ENCODE measurements at regions not wholly inside any gene's neighbourhood (a gene's known extent, or its start where the extent isn't known, plus 50 kb on each side); places are given as distances from the start of the nearest gene placed in this dataset.

DNA sequence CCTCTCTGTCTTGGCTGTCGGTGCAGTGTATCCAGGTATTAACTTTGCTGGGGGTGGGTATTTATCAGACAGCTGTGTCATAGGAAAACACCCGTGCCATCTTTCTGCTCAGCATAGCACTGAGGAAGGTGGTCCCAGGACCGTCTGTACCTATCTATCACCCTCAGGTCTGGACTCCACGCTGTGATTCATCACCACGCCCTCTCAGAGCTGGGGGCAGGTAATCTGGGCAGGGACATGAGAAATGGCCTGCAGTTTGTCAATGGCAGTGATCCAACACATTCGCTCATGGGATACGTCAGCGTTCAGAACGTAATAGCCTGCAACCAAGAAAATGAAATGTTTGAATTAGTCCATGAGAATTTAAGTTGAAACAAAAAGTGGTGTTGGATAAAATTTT is 151.6 kb upstream of the MAP1B start:
- DNase-seq = no peak

DNA sequence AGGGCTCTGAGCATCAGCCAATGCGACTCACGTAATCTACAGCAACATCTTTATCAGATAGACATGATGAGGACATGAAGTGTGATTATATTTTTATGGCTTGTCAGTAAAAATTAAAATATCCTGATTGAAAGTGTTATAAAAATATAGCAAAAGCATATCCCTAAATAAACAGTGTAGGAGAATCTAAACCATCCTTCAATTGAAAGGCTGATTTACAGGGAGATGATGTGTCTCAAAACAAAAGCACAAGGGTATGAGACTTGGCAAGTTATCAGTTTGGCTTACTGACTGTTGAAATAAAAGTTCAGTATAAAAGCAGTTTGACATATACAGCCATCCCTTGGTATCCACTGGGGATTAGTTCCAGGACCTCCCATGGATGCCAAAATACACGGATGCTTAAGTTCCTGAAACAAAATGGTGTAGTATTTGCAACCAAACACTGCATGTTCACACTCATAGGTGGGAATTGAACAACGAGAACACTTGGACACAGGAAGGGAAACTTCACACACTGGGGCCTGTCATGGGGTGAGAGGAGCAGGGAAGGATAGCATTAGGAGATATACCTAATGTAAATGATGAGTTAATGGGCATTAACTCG is 149.9 kb upstream of the MAP1B start:
- DNase-seq = no peak

DNA sequence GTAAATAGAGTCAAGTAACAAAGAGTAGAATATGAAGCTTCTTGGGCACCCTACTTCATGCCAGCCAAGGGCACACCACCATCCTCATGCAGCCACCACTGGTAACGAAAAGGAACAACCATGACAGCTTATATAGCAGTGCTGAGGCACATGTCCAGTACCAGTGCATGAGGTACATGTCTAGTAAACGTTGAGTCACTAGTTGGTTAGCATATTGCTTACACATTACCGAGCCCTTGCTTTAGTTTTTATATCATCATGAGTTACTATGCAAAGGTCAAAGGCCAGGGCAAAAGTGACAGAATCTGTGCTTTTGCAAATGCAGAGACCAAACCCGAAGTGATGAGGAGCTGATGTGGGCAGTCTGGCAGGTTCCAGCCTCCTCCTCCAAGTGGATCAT is 147.1 kb upstream of the MAP1B start:
- no peak for DNase-seq

DNA sequence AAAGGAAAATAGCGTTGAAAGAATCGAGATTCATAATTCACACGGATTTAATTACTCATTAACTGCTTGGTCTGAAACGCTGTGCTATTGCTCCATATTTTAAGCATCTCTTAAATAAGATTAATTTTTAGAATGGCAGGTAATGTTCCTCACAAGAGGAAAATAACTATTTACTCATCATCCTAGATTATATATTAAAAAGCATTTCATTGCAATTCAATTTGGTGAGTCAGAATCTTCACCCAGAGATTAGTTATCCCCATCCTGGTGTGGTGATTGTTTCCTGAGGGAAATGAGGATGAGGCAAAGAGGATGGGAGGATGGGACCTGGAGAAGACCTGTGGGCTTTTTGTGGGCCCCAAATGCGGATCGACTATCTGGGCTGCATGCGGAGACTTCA is 145.5 kb upstream of the MAP1B start:
- no peak for DNase-seq

DNA sequence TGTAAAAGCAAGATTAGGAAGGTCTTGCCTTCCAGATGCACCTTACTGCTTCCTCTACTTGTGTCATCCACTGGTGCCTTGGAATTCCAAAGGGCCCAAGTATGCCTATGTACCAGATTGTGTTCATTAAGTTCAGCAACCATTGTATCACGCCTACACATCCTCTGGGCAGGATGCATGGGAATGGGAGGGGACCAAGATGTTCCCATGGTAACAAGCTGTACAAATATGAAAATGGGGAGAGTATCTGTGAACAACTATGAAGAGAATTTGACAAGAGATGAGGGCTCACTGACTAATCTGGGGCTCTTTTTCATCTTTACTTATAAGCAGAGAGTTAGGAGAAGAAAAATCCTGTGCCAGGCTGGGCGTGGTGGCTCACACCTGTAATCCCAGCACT is 137.8 kb upstream of the MAP1B start:
- no peak for DNase-seq

DNA sequence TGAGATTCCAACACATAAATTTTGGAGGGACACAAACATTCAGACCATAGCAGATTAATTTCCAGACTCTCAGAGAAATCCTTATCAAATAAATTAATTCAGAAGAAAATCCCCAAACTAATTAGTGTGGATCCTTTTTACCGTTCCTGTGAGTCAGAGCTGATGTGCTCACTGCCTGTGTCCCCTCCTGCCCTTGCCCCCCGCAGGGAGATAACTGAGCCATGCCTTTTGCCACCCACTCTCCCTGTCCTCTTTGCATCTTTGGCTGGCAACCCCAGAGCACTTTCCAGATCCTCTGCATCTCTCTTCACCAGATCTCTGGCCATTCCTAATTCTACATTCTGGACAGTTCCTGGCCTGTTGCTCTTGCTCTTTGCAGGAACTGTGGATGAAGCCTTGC is 135.4 kb upstream of the MAP1B start:
- no peak for DNase-seq

DNA sequence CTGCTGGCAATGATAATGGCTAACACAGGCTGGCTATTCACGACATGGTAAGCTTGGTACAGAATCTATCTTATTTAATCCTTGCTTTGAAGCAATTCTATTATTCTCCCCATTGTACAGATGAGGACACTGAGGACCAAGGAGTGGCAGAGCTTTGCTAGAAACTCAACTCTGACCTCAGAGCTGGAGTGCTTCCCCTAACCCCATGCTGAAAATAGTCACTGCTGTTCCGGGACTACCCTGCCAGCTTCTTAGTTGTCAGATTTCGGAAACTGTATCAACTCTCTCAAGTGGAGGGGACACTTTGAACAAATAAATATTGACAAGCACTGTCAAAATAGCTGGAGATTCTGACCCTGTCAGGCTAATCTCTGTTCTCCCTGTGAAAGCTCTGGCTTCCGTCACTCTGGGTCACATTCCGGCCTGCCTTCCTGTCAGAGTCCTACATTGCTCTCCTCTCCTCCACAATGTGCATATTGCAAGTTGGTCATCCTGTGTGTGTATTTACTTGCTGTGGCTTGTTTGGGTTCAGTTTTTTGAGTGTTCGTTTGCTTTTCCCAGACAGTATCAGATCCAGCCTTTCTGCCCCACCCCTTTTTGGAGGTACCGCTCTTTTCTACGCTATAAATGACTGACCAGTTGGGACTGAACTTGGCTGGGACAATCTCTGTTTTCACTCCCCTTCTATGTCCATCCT is 134.3 kb upstream of the MAP1B start:
- no peak for DNase-seq

DNA sequence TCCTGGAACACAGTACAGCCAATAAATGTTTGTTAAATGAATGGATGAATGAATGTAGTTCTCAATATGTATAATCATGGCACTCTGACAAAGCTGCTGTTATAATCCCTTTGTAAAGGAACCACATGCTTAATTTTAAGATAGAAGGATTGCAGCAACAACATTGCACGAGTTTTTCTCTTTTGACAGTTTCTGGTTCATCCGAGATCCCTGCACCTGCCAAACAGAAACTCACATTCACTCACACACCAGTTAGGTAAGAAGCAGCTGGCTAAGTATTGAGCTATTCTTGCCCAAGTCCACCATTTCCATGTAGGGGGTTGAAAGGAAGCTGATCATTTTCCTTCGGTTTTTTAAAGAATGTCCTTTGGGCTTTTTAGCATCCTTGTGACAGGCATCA is 133.7 kb upstream of the MAP1B start:
- no peak for DNase-seq

DNA sequence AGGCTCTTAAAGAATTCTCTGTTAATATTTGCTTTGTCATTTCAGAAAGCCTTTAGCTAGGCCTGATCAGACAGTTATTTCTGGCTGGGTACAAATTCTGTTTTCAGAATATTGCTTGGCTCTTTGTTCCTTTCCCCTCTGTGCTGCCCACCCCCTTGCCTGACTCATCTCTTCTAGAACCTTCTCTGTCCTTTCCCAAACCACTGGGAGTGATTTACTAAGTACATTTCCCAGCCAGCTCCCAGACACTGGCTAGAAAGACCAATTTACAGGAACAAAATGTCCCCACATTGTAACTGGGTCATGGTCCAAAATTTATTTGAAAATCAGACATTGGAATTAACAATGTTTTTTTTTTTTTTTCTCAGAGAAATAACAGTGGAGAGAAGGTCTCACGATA is 133.1 kb upstream of the MAP1B start:
- no peak for DNase-seq

DNA sequence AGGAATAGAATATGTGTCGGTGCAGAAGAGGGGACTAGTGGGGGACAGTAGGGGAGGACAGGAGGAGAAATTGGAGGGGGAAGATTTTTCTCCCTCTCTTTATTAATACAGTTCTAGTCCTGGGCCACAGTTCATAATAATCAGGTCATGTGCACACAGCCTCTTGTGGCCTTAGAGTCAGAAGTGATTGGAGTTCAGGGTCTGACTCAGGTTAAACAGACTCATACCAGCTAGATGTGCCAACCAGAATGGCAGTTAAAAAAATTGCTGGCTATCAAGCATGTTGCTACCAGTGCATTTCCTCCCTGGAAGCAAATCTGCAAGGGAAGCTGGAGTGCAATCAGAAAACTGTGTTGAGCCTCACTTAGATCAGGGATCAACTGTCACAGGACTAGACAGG is 132.7 kb upstream of the MAP1B start:
- no peak for DNase-seq

DNA sequence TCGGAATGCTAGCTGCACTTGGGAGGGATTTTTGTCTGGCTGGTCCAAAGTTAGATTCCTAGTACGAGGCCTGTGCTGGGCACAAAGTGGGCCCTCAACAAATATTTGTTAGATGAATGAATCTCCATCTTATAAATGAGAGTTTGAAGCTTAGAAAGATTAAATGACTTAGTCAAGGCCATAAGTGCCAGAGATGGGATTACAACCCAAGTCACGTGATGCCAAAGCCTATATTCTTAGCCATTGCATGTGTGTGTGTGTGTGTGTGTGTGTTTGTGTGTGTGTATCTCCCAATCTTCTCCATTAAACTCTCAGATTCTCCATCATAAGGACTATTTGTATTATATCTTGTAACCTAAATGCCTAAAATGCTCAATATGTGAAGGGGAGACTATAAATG is 130.8 kb upstream of the MAP1B start:
- no peak for DNase-seq

DNA sequence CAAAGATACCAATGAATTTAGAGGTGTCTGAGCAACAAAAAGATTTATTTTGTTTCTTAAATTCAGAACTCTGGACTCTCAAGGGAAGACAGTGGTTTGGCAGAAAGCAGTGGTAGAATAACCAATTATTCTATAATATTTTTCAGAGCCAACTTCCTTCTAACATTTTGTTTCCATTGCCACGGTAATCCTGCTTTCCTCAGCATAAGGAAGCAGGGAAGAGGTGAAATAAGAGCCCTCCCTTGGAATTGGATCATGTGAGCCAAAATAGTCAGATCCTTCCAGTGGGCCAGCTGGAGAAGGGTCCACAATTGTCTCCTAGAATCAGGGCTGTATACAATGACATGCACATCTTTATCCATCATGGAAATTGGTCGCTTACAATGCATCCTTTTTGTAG is 130.0 kb upstream of the MAP1B start:
- no peak for DNase-seq

DNA sequence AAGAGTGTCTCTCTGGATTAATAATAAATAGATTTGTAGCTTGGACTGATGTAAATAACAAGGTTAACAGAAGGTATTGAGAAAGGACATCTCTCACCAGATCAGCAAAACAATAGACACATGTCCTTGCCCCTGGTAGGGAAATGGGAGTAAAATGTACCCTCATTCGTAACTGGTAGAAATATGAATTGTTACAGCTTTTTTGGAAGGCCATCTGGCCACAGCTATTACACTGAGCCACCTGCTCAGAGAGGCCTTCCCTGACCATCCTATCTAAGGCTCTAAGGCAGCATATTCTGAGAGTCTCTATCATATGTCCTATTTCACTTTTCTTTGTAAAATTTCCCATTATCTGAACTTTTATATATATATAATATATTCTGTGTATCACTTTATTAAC is 129.1 kb upstream of the MAP1B start:
- DNase-seq = no peak

DNA sequence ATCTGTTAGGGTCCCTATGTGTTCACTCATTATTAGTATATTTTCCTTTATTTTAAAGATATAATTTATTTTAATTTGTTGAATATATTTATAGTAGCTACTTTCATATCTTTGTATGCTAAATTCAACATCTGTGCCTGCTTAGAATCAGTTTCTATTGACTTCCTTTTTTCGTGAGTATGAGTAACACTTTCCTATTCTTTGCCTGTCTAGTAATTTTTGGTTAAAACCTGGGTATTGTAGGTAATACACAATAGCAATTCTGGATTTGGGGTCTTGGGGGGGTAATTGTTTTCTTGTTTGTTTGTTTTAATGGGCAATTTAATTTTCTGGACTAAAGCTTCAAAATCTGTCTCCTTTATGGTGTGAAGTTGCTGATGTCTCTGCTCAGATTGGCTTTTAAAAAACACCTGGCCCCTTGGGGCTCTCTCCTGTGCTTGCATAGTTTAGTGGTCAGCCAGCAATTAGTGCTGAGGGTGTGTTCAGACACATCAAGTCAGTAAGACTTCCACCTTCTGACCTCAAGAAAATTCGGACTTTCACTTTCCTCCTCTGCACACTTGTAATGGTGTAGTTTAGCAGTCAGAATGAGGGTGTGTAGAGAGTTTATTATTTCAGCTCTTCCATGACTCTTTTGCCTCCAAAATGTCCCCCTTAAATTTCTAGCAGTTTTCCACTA is 124.4 kb upstream of the MAP1B start:
- no peak for DNase-seq

DNA sequence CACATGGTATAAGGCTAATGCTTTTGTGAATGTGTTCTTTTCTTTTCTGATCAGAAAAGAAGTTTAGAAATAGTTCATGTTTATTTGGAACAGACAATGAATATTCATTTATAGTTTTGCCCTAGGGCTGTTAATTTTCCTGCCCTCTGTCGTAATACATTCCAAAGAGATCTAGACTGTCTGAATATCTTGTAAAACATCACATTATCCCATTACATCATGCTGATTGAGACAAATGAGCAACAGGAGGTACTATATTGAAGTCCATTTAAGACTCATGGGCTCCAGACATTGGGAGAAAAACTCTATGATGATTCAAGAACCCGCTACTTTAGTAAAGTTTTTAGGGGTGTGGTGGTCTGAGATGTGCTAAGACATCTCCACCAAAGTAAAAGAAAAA is 121.2 kb upstream of the MAP1B start:
- DNase-seq = no peak

DNA sequence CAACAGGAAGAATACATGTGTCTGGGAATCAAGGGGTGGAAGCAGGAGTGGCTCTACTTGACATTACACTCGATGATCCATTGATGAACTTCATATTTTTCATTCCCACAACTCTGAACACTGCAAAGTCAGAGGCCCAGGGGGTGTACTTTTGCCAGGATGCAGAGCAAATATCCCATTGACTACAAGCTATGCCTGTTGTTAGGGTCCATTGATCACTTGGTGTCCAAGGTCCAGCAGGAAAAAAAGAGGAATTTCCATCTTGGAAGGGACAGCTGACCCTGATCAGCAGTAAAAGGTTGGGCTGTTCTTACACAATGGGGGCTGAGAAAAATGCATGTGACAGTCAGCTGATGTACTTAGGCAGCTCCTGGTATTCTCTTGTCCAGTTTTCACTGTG is 118.5 kb upstream of the MAP1B start:
- DNase-seq = no peak

DNA sequence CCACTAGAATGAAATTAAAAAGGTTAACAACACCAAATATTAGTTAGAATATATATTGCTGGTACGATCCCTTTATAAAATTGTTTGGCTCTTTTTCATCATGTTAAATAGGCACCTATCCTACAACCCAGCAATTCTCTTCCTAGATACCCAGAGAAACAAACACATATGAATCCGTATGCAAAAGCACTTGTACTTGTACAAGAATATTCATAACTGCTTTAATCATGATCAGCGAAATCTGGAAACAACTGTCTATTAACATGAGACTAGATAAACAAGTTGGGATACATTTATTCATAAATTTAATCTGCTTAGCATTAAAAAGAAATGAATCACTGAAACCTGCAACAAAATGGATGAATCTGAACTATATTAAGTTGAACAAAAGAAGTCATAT is 113.7 kb upstream of the MAP1B start:
- no peak for DNase-seq

DNA sequence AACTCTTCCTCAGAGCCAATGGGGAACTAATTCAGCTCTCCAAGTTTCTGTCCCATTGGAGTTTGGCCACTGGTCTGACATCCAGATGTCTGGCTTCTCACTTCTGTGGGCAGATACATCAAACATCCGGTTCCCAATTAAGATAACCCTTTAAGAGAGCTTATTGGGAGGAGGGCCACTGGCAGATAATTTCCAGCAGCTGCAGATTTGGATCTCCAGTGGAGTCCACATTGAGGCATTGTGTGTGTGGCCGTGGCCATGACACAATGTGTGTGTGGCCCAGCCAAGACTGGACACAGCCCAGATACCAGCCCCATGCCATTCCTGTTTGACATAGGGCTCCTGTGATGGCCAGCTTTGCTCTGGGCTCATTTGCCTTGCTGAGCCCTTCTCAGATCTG is 110.5 kb upstream of the MAP1B start:
- DNase-seq = no peak

DNA sequence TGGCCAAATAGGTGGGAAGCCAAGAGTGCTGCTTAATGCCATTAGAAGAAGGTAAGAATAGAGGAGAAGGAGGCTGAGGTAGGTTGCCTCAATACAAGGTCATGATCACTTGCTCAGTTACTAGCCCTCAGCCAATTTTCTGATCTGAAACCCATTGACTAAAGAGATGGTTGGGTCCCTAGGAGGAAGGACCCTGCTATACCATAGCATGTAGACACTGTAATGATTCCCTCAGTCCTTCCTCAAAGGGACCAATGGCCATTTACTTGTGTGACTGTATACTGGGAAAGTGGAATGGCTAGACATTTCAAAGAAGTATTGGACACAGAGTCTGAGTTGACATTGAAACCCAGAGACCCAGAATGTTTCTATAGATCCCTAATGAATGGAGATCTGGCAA is 108.5 kb upstream of the MAP1B start:
- no peak for DNase-seq

DNA sequence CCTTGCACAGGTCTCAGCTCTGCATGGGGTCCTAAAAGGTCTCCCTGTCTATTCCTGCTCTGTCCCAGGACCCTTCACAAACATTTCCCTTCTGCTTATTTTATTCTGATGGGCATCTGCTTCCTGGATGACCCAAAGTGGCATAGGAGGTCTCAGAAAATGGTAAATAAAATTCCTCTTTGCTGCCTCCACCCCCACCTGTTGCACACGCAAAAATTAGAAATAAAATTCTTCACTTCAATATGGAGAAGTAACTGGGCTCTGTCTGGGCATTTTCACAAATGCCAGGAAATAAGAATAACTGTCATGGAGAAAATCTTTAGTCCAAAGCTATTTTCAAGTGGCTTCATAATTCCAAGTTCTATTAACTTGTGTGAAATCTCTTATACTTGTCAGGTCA is 106.6 kb upstream of the MAP1B start:
- no peak for DNase-seq

DNA sequence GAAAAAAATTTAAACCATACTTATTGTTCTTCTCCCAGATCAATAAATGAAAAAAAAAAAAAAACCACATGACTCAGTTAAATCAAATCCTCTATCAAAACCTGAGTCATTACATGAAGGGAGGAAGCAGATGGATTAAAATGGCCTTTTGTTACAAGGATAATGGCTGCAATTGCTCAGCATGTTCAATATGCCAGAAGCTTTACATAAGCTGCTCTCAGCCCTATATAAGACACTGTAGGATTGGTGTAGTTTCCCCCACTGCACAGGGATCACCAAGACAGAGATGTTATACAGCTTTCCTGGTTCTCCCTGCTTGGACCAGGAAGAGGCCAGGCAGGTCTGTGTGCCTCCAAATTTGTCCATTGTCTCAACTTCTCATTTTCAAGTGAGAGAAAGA is 101.6 kb upstream of the MAP1B start:
- DNase-seq = no peak

DNA sequence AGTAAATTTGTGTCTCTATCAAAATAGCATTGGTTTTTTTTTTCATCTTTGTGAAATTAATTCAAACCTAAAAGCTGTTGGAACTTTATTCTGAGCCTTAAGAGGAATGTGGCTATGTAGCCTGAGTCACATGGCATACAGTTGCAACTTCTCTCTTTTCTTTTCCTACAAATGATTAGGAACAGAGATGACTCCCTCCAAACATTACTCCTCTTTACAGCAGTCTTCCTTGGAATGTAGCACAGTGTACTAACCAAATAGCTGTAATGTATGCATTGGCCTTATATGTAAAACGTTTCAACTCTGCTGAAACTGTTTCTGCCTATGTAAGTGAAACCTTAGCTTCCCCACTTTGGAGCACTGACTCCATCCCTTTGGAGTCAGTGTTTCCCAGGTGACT is 100.9 kb upstream of the MAP1B start:
- DNase-seq = no peak

DNA sequence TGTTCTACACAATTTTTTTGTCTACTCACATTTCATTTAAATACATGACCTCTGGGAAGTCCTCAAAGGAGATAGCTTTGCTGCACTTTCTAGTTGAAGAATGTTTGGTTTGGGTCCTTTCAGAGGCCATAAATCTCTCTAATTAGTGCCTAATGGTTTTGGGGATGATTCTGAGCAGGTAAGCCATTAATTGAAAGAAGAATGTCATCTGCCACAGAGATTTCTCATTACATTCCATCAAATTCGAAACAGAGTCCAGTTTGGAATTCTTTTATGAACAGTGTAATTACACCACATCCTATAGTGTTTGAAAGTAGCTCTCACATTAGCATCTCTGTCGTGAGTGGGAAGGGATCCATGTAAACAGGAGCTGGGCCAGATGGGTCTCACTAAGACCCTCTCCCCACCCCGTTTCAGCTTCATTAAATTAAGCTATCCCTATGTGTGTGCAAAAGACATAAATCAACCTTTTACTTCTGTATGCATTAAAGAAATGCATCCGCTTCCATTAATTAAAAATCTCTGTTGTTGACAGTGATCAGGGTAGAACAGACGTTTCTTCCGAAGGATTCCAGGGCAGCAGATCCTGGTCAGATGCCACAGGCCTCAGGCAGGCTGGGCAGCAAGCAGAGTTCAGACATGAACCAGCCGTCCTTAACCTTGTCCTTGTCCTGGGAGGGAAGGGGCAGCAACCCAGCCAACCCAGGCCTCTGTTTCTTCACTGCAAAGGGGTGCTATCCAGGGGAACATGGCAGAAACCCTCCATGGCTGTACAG is 99.8 kb upstream of the MAP1B start:
- DNase-seq = no peak

DNA sequence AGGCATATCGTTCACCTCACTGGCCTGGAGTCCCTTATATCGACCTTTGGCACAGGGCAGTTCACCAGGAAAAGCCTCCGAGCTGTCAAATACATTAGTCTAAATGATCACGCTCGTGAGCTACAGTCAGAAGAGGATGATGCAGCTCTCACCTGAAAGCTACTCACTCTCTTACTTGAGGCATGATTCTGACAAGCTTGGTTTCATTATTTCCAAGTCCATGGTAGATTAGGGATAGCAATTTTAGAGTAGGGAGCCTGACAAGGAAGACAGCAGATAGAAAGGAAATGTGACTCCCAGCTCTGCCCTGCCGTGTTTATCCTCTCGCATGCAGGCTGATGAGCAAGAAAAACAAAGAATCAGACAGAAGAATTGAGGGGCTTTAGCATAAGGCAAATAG is 98.0 kb upstream of the MAP1B start:
- DNase-seq = no peak

Data from activated effector memory CD4-positive, alpha-beta T cell treated with Interleukin-2 at 50 U/mL for 16 hours (primary cell).